GM23338 (cell line): ENCODE measurements at regions not wholly inside any gene's neighbourhood (a gene's known extent, or its start where the extent isn't known, plus 50 kb on each side); places are given as distances from the start of the nearest gene placed in this dataset.

Source experiments
- ATAC-seq: fragments of 200-7000 bp; cut with Tn5 transposase; 3 replicates; pipeline ENCODE4 v1.9.1; 2020
- DNase-seq: peaks from one replicate; pipeline ENCODE4 v3.0.0-alpha.2; 2015; ENCODE audit warnings: low spot score
- H2AFZ ChIP-seq: fragments of 200-600 bp; sonication (generic); 2 replicates; pipeline ENCODE4 v1.8.0; 2016; ENCODE audit warnings: antibody characterized with exemption, mild to moderate bottlenecking, moderate library complexity
- H3F3A ChIP-seq: fragments of 200-600 bp; sonication (generic); replicated peaks from 2 replicates; pipeline ENCODE4 v1.8.0; 2017; ENCODE audit warnings: antibody characterized with exemption, mixed run types, low read depth
- H3K27ac ChIP-seq: fragments of 200-600 bp; sonication (generic); 2 replicates; pipeline ENCODE4 v1.6.1; 2016; ENCODE audit warnings: low read depth
- H3K27me3 ChIP-seq: fragments of 200-600 bp; sonication (generic); 2 replicates; pipeline ENCODE4 v1.8.0; 2016; ENCODE audit warnings: mild to moderate bottlenecking, mixed run types, moderate library complexity; ENCODE audit not compliant: insufficient read depth
- H3K36me3 ChIP-seq: fragments of 200-600 bp; sonication (generic); 2 replicates; pipeline ENCODE4 v1.8.0; 2016; ENCODE audit warnings: mild to moderate bottlenecking; ENCODE audit not compliant: insufficient read depth
- H3K4me1 ChIP-seq: fragments of 200-600 bp; sonication (generic); 2 replicates; pipeline ENCODE4 v1.8.0; 2016; ENCODE audit warnings: mild to moderate bottlenecking, moderate library complexity; ENCODE audit not compliant: insufficient read depth
- H3K4me2 ChIP-seq: fragments of 200-600 bp; sonication (generic); 2 replicates; pipeline ENCODE4 v1.7.1; 2017; ENCODE audit warnings: mixed run types
- H3K4me3 ChIP-seq: fragments of 200-600 bp; sonication (generic); 2 replicates; pipeline ENCODE4 v1.6.1; 2016; ENCODE audit warnings: mixed run types
- H3K79me2 ChIP-seq: fragments of 200-600 bp; sonication (generic); replicated peaks from 2 replicates; pipeline ENCODE4 v1.8.0; 2017; ENCODE audit warnings: mild to moderate bottlenecking; ENCODE audit not compliant: insufficient read depth
- H3K9me2 ChIP-seq: fragments of 200-600 bp; sonication (generic); 2 replicates; pipeline ENCODE4 v1.8.0; 2017; ENCODE audit not compliant: insufficient read depth
- H4K20me1 ChIP-seq: fragments of 200-600 bp; sonication (generic); replicated peaks from 2 replicates; pipeline ENCODE4 v1.8.0; 2017; ENCODE audit warnings: mild to moderate bottlenecking; ENCODE audit not compliant: insufficient read depth
- H3K27ac Mint-ChIP-seq: 2 replicates; pipeline ENCODE4 v1.8.0; 2020; ENCODE audit warnings: inconsistent platforms, mild to moderate bottlenecking, moderate library complexity, mixed read lengths
- H3K27me3 Mint-ChIP-seq: 3 replicates; pipeline ENCODE4 v1.8.0; 2022; ENCODE audit warnings: low read depth, mild to moderate bottlenecking, moderate library complexity, mixed read lengths, inconsistent platforms; ENCODE audit not compliant: insufficient read depth, poor library complexity
- H3K36me3 Mint-ChIP-seq: 3 replicates; pipeline ENCODE4 v1.8.0; 2021; ENCODE audit warnings: low read depth, mild to moderate bottlenecking, inconsistent platforms, moderate library complexity, mixed read lengths
- H3K4me1 Mint-ChIP-seq: 3 replicates; pipeline ENCODE4 v1.8.0; 2020; ENCODE audit warnings: mild to moderate bottlenecking, inconsistent platforms, mixed read lengths
- H3K4me3 Mint-ChIP-seq: 3 replicates; pipeline ENCODE4 v1.8.0; 2021; ENCODE audit warnings: moderate library complexity, mild to moderate bottlenecking, inconsistent platforms, mixed read lengths
- H3K9me3 Mint-ChIP-seq: 3 replicates; pipeline ENCODE4 v1.8.0; 2020; ENCODE audit warnings: moderate library complexity, mild to moderate bottlenecking, inconsistent platforms, mixed read lengths
- CREB1 ChIP-seq: fragments of 250-450 bp; sonication (Bioruptor Pico); IDR thresholded peaks from 2 replicates; pipeline ENCODE4 v1.5.0; 2020; ENCODE audit warnings: low read depth, mild to moderate bottlenecking, moderate library complexity
- EZH2 ChIP-seq: fragments of 200-600 bp; sonication (generic); IDR thresholded peaks from one replicate; pipeline ENCODE4 v1.8.0; 2017; ENCODE audit warnings: antibody characterized with exemption, mild to moderate bottlenecking, low read depth; ENCODE audit not compliant: unreplicated experiment
- EZH2phosphoT487 ChIP-seq: fragments of 200-600 bp; sonication (generic); IDR thresholded peaks from one replicate; pipeline ENCODE4 v1.8.1; 2018; ENCODE audit warnings: antibody characterized with exemption; ENCODE audit not compliant: unreplicated experiment
- JUNB ChIP-seq: IDR thresholded peaks from one replicate; pipeline ENCODE4 v1.6.1; 2016; ENCODE audit warnings: antibody characterized with exemption; ENCODE audit not compliant: unreplicated experiment
- NANOG ChIP-seq: IDR thresholded peaks from 2 replicates; pipeline ENCODE4 v1.6.1; 2016; ENCODE audit warnings: antibody characterized with exemption, borderline replicate concordance
- POLR2AphosphoS5 ChIP-seq: IDR thresholded peaks from 2 replicates; pipeline ENCODE4 v1.6.1; 2016; ENCODE audit warnings: antibody characterized with exemption, low read depth
- STAT1 ChIP-seq: IDR thresholded peaks from one replicate; pipeline ENCODE4 v1.6.1; 2016; ENCODE audit warnings: antibody characterized with exemption; ENCODE audit not compliant: unreplicated experiment
- ZNF114 ChIP-seq: fragments of 250-450 bp; sonication (Bioruptor Pico); IDR thresholded peaks from 2 replicates; pipeline ENCODE4 v1.5.0; 2020; ENCODE audit warnings: mild to moderate bottlenecking, moderate library complexity
- ZNF331 ChIP-seq: fragments of 250-450 bp; sonication (Bioruptor Pico); IDR thresholded peaks from 2 replicates; pipeline ENCODE4 v1.5.0; 2020; ENCODE audit warnings: low read depth, mild to moderate bottlenecking, moderate library complexity
- TF ChIP-seq, protein P1 (sequence below), 2 experiments: fragments of 200-600 bp in 1 of 2; sonication (generic) in 1 of 2; conservative IDR thresholded peaks; 2 replicates each; pipeline versions ENCODE4 v1.5.1 to v1.6.1; 2016 to 2017; ENCODE audit warnings: antibody characterized with exemption in 2 of 2, low read depth in 2 of 2, mild to moderate bottlenecking in 2 of 2, moderate library complexity in 1 of 2
- TF ChIP-seq, protein P2 (sequence below): IDR thresholded peaks from one replicate; pipeline ENCODE4 v1.6.1; 2018; ENCODE audit warnings: antibody characterized with exemption; ENCODE audit not compliant: unreplicated experiment
- TF ChIP-seq, protein P3 (sequence below): fragments of 250-450 bp; sonication (Bioruptor Pico); IDR thresholded peaks from 2 replicates; pipeline ENCODE4 v1.5.0; 2020; ENCODE audit warnings: mild to moderate bottlenecking, moderate library complexity
- TF ChIP-seq, protein P4 (sequence below): IDR thresholded peaks from 2 replicates; pipeline ENCODE4 v1.6.1; 2016; ENCODE audit warnings: antibody characterized with exemption

DNA sequence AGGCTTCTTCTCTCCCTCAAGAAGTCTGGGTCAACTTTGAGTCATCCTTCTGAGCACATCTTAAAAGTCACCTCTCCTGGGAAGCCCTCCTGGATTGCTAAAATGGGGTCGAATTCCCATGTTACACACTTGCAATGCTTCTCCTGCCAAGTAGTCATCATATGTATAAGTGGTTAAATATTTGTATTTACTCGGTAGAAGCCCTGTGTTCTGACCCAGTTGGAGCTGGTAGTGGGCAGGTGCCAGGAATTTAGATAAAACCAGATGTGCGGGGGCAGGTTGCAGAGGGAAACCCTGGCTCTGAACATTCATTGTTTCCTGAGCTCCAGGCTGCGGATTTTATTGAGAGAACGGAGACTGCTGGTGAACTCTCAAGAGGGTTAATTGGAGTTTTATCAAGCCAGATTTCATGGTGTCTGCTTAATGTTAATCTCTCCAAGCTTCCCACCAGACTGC is 52.8 kb upstream of the RPL11 start:
- no peak for TF ChIP-seq NANOG
- TF ChIP-seq EZH2phosphoT487, result no peak
- TF ChIP-seq, protein P1, sequence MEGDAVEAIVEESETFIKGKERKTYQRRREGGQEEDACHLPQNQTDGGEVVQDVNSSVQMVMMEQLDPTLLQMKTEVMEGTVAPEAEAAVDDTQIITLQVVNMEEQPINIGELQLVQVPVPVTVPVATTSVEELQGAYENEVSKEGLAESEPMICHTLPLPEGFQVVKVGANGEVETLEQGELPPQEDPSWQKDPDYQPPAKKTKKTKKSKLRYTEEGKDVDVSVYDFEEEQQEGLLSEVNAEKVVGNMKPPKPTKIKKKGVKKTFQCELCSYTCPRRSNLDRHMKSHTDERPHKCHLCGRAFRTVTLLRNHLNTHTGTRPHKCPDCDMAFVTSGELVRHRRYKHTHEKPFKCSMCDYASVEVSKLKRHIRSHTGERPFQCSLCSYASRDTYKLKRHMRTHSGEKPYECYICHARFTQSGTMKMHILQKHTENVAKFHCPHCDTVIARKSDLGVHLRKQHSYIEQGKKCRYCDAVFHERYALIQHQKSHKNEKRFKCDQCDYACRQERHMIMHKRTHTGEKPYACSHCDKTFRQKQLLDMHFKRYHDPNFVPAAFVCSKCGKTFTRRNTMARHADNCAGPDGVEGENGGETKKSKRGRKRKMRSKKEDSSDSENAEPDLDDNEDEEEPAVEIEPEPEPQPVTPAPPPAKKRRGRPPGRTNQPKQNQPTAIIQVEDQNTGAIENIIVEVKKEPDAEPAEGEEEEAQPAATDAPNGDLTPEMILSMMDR (conservative IDR thresholded peaks at IDR 0.05; ENCODE audit: low read depth in 2 of 2), result no peak
- TF ChIP-seq POLR2AphosphoS5, result no peak
- TF ChIP-seq CREB1 (CRISPR knock-in tag), result no peak
- no peak for TF ChIP-seq EZH2
- TF ChIP-seq STAT1, result no peak
- TF ChIP-seq ZNF114, result no peak
- TF ChIP-seq, protein P2, sequence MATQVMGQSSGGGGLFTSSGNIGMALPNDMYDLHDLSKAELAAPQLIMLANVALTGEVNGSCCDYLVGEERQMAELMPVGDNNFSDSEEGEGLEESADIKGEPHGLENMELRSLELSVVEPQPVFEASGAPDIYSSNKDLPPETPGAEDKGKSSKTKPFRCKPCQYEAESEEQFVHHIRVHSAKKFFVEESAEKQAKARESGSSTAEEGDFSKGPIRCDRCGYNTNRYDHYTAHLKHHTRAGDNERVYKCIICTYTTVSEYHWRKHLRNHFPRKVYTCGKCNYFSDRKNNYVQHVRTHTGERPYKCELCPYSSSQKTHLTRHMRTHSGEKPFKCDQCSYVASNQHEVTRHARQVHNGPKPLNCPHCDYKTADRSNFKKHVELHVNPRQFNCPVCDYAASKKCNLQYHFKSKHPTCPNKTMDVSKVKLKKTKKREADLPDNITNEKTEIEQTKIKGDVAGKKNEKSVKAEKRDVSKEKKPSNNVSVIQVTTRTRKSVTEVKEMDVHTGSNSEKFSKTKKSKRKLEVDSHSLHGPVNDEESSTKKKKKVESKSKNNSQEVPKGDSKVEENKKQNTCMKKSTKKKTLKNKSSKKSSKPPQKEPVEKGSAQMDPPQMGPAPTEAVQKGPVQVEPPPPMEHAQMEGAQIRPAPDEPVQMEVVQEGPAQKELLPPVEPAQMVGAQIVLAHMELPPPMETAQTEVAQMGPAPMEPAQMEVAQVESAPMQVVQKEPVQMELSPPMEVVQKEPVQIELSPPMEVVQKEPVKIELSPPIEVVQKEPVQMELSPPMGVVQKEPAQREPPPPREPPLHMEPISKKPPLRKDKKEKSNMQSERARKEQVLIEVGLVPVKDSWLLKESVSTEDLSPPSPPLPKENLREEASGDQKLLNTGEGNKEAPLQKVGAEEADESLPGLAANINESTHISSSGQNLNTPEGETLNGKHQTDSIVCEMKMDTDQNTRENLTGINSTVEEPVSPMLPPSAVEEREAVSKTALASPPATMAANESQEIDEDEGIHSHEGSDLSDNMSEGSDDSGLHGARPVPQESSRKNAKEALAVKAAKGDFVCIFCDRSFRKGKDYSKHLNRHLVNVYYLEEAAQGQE, result no peak
- TF ChIP-seq JUNB, result no peak
- no peak for TF ChIP-seq ZNF331 (CRISPR knock-in tag)
- TF ChIP-seq, protein P3, sequence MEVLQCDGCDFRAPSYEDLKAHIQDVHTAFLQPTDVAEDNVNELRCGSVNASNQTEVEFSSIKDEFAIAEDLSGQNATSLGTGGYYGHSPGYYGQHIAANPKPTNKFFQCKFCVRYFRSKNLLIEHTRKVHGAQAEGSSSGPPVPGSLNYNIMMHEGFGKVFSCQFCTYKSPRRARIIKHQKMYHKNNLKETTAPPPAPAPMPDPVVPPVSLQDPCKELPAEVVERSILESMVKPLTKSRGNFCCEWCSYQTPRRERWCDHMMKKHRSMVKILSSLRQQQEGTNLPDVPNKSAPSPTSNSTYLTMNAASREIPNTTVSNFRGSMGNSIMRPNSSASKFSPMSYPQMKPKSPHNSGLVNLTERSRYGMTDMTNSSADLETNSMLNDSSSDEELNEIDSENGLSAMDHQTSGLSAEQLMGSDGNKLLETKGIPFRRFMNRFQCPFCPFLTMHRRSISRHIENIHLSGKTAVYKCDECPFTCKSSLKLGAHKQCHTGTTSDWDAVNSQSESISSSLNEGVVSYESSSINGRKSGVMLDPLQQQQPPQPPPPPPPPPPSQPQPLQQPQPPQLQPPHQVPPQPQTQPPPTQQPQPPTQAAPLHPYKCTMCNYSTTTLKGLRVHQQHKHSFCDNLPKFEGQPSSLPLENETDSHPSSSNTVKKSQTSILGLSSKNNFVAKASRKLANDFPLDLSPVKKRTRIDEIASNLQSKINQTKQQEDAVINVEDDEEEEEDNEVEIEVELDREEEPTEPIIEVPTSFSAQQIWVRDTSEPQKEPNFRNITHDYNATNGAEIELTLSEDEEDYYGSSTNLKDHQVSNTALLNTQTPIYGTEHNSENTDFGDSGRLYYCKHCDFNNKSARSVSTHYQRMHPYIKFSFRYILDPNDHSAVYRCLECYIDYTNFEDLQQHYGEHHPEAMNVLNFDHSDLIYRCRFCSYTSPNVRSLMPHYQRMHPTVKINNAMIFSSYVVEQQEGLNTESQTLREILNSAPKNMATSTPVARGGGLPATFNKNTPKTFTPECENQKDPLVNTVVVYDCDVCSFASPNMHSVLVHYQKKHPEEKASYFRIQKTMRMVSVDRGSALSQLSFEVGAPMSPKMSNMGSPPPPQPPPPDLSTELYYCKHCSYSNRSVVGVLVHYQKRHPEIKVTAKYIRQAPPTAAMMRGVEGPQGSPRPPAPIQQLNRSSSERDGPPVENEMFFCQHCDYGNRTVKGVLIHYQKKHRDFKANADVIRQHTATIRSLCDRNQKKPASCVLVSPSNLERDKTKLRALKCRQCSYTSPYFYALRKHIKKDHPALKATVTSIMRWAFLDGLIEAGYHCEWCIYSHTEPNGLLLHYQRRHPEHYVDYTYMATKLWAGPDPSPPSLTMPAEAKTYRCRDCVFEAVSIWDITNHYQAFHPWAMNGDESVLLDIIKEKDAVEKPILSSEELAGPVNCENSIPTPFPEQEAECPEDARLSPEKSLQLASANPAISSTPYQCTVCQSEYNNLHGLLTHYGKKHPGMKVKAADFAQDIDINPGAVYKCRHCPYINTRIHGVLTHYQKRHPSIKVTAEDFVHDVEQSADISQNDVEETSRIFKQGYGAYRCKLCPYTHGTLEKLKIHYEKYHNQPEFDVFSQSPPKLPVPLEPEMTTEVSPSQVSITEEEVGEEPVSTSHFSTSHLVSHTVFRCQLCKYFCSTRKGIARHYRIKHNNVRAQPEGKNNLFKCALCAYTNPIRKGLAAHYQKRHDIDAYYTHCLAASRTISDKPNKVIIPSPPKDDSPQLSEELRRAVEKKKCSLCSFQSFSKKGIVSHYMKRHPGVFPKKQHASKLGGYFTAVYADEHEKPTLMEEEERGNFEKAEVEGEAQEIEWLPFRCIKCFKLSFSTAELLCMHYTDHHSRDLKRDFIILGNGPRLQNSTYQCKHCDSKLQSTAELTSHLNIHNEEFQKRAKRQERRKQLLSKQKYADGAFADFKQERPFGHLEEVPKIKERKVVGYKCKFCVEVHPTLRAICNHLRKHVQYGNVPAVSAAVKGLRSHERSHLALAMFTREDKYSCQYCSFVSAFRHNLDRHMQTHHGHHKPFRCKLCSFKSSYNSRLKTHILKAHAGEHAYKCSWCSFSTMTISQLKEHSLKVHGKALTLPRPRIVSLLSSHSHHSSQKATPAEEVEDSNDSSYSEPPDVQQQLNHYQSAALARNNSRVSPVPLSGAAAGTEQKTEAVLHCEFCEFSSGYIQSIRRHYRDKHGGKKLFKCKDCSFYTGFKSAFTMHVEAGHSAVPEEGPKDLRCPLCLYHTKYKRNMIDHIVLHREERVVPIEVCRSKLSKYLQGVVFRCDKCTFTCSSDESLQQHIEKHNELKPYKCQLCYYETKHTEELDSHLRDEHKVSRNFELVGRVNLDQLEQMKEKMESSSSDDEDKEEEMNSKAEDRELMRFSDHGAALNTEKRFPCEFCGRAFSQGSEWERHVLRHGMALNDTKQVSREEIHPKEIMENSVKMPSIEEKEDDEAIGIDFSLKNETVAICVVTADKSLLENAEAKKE (CRISPR knock-in tag), result no peak
- TF ChIP-seq, protein P4, sequence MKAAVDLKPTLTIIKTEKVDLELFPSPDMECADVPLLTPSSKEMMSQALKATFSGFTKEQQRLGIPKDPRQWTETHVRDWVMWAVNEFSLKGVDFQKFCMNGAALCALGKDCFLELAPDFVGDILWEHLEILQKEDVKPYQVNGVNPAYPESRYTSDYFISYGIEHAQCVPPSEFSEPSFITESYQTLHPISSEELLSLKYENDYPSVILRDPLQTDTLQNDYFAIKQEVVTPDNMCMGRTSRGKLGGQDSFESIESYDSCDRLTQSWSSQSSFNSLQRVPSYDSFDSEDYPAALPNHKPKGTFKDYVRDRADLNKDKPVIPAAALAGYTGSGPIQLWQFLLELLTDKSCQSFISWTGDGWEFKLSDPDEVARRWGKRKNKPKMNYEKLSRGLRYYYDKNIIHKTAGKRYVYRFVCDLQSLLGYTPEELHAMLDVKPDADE, result no peak
- no peaks in the 10 kb centered on the region for H3K27me3 ChIP-seq
- H3K4me3 ChIP-seq, result no peak overlapping the region
- no peak overlapping the region for H2AFZ ChIP-seq
- ATAC-seq, result no peak
- Mint-ChIP-seq H3K4me3 (no peak overlapping the region), H3K4me1 (peaks cover 23% of the 10 kb centered on the region), H3K27me3 (peaks cover 21% of the 10 kb centered on the region), H3K27ac (no peak overlapping the region), H3K36me3 (no peaks in the 10 kb centered on the region), H3K9me3 (no peaks in the 10 kb centered on the region)
- H3K27ac ChIP-seq, result no peak overlapping the region
- H3K4me1 ChIP-seq, result peaks cover 13% of the 10 kb centered on the region
- DNase-seq, result no peak
- no peaks in the 10 kb centered on the region for H3K9me2 ChIP-seq
- H3K36me3 ChIP-seq, result no peaks in the 10 kb centered on the region
- H4K20me1 ChIP-seq, result no peaks in the 10 kb centered on the region
- peaks cover 3% of the 10 kb centered on the region; the same call in 1 of the 2 replicates for H3F3A ChIP-seq
- H3K4me2 ChIP-seq, result no peak overlapping the region
- no peaks in the 10 kb centered on the region for H3K79me2 ChIP-seq
